Thoracic aorta (tissue), 2 donors: ENCODE measurements at regions not wholly inside any gene's neighbourhood (a gene's known extent, or its start where the extent isn't known, plus 50 kb on each side); places are given as distances from the start of the nearest gene placed in this dataset.

ENCODE experiments used
- ATAC-seq: fragments of 150-250 bp; one replicate; pipeline ENCODE4 v1.8.0; 2017; ENCODE audit warnings: low read depth; ENCODE audit not compliant: insufficient number of reproducible peaks, low FRiP score
- DNase-seq: peaks from one replicate; pipeline ENCODE4 v3.0.0-alpha.2; 2020; ENCODE audit warnings: low spot score
- H3K27ac ChIP-seq, 2 donors: fragments of 200-600 bp; sonication (generic); 1 replicate in 1 of 2; 2 replicates in 1 of 2; pipeline ENCODE4 v1.5.1; 2016; ENCODE audit warnings: mild to moderate bottlenecking in 2 of 2, moderate library complexity in 2 of 2
- H3K27me3 ChIP-seq: fragments of 200-600 bp; sonication (generic); replicated peaks from 2 replicates; pipeline ENCODE4 v1.6.0; 2016; ENCODE audit warnings: mild to moderate bottlenecking; ENCODE audit not compliant: insufficient read depth
- H3K36me3 ChIP-seq: fragments of 200-600 bp; sonication (generic); one replicate; pipeline ENCODE4 v1.5.1; 2016
- H3K4me1 ChIP-seq, 2 donors: fragments of 200-600 bp; sonication (generic); 1 replicate in 1 of 2; 2 replicates in 1 of 2; pipeline versions ENCODE4 v1.5.1 to v1.6.0; 2016; ENCODE audit warnings: low read depth in 2 of 2, mild to moderate bottlenecking in 1 of 2; ENCODE audit not compliant: control insufficient read depth in 1 of 2
- H3K4me3 ChIP-seq: fragments of 200-600 bp; sonication (generic); 2 replicates; pipeline ENCODE4 v1.5.1; 2016; ENCODE audit warnings: mild to moderate bottlenecking
- H3K9me3 ChIP-seq: fragments of 200-600 bp; sonication (generic); 2 replicates; pipeline ENCODE4 v1.5.1; 2016
- TF ChIP-seq, protein P1 (sequence below): fragments of 200-600 bp; sonication (generic); IDR thresholded peaks from one replicate; pipeline ENCODE4 v1.5.1; 2019; ENCODE audit warnings: antibody characterized with exemption

DNA sequence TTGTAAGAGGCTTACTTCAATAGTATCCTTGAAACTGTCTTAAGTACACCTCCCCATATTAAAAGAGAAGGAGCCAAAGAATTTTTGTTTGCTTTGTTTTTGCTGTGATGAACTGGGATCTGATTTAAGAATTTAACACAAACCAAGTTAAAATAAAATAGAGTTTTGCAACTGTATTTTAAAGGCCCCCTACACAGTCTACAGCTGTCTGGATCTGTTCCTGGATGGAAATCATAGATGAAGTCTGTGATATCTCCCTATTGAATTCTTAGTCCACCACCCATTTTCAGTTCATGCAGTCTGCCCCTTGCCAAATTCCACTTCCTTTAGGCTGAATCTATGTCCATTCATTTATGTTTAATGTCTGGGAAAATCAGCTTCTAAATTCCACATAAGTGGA is 169.8 kb upstream of the MEOX2 start:
- DNase-seq (no peak), ATAC-seq (no peak)
- H3K9me3 ChIP-seq, result no peaks in the 10 kb centered on the region
- H3K36me3 ChIP-seq, result no peaks in the 10 kb centered on the region
- TF ChIP-seq, protein P1, sequence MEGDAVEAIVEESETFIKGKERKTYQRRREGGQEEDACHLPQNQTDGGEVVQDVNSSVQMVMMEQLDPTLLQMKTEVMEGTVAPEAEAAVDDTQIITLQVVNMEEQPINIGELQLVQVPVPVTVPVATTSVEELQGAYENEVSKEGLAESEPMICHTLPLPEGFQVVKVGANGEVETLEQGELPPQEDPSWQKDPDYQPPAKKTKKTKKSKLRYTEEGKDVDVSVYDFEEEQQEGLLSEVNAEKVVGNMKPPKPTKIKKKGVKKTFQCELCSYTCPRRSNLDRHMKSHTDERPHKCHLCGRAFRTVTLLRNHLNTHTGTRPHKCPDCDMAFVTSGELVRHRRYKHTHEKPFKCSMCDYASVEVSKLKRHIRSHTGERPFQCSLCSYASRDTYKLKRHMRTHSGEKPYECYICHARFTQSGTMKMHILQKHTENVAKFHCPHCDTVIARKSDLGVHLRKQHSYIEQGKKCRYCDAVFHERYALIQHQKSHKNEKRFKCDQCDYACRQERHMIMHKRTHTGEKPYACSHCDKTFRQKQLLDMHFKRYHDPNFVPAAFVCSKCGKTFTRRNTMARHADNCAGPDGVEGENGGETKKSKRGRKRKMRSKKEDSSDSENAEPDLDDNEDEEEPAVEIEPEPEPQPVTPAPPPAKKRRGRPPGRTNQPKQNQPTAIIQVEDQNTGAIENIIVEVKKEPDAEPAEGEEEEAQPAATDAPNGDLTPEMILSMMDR, result no peak
- no peak overlapping the region for H3K27ac ChIP-seq
- peaks cover 17 to 41% of the 10 kb centered on the region in 2 donors for H3K4me1 ChIP-seq
- H3K27me3 ChIP-seq, result no peaks in the 10 kb centered on the region
- H3K4me3 ChIP-seq, result no peak overlapping the region

DNA sequence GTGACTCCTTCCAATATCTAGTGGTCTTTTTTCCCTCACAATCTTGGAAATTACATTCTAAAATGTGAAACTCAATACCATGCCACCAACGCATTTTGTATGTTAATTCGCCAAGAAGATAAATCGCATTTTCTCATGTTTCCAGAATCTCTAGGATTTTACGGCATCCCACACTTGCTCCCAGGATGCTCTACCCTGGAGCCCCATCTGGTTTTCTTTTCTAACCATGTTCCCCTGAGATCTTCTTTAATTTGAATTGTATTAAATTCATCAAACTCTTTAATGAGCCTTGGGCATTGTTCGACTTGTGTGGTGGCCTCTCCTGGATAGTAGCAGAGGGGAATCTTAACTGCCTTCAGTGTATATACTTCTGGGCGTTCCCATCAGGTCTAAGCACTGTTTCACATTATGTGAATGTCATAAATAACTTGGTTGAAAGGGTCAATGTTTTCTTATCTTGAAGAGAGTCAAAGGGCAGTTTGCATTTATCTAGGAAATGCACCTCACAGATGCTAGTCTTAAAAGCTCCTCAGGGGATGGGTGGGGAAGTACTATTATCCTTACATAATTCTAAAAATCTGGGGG is 169.1 kb upstream of the MEOX2 start:
- Histone ChIP-seq H3K4me3 (no peak overlapping the region), H3K4me1 (peaks cover 17 to 35% of the 10 kb centered on the region in 2 donors), H3K27ac (peak overlapping the region in 1 of 2 donors; percentile 62), H3K36me3 (no peaks in the 10 kb centered on the region), H3K9me3 (no peaks in the 10 kb centered on the region), H3K27me3 (no peaks in the 10 kb centered on the region)
- DNase-seq, result no peak
- TF ChIP-seq, protein P1, result no peak
- ATAC-seq, result no peak

DNA sequence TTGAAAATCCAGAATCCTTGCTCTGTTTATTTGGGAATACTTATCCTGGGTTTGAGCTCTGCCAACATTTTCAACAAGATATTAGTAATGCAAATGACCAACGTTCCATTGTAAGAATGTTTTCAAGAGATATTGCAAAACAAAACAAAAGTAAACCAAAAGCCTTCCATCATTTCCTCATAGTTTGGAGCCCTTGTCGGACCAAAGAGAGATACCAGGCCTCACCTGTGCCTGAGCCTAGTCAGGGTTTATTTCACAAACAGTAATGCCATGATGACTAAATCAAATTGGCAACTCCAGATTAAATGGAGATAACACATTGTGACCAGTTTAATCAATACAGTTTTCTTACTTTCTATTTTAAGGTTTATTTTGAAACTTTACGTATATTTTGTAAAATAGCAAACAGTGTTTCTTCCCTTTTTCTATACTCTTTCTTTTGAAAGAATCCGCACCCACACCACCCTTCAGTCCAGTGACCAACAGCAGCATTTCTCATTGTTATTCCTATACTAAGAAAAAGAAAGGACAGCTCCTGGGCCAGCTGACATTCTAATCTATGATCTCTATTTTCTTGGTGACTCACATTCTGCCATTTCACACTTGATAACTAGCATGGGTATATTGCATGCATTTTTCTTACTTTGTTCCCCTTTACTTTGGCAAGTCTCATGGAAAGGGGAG is 168.5 kb upstream of the MEOX2 start:
- TF ChIP-seq, protein P1, result no peak
- ATAC-seq (no peak), DNase-seq (no peak)
- no peaks in the 10 kb centered on the region for H3K36me3 ChIP-seq
- H3K4me3 ChIP-seq, result no peak overlapping the region
- H3K27ac ChIP-seq, result peak overlapping the region in 1 of 2 donors; percentile 62
- no peaks in the 10 kb centered on the region for H3K9me3 ChIP-seq
- H3K4me1 ChIP-seq, result peaks cover 17 to 35% of the 10 kb centered on the region in 2 donors
- no peaks in the 10 kb centered on the region for H3K27me3 ChIP-seq

DNA sequence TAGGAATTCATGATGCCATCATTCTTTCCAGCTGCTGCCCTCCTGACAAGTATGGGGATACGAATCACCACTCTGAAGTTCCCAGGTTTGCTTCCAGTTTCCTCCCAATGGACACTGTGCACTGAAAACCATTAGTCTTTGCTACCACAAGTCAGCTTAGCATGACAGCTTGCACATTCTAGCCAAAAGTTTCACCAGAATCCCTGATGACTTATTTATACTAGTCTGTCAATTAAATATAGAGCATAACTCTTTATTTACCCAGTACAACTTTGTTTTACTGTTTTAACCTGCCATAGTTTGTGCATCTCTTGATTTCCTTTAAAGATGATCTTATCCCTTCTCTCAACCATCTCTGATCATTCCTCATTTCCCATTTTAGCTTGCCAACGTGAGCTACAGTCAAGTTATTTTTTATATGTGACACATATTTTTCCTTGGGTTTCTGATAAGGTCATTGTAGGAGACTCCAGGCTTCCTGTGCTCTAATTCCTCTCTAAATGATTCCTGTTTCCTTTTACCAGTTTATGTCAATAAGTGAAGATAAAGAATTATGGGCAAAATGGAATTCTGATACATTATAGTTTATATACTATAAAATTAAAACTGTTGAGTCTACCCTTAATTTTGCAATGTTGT is 167.5 kb upstream of the MEOX2 start:
- Histone ChIP-seq H3K27me3 (no peaks in the 10 kb centered on the region), H3K4me3 (no peak overlapping the region), H3K27ac (peak overlapping the region; percentile 23 to 47), H3K4me1 (peaks cover 17 to 35% of the 10 kb centered on the region in 2 donors), H3K36me3 (no peaks in the 10 kb centered on the region), H3K9me3 (no peaks in the 10 kb centered on the region)
- DNase-seq (no peak), ATAC-seq (peak; percentile 36)
- TF ChIP-seq, protein P1, result no peak

DNA sequence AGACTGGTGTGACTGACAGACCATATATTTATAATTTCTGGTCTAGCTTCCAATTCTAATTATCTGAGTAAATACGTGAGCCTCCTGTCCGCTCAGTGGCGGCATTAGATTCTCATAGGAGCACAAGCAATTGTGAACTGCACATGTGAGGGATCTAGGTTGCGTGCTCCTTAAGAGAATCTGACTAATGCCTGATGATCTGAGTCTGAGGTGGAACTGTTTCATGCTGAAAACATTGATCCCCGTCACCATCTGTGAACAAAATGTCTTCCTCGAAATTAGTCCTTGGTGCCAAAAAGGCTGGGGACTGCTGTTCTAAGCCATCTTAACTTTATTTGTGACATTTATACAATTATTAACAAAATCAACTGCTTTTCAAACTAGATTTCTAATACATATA is 164.7 kb upstream of the MEOX2 start:
- TF ChIP-seq, protein P1, result no peak
- no peaks in the 10 kb centered on the region for H3K36me3 ChIP-seq
- DNase-seq (no peak), ATAC-seq (no peak)
- H3K27me3 ChIP-seq, result no peaks in the 10 kb centered on the region
- H3K4me3 ChIP-seq, result no peak overlapping the region
- no peaks in the 10 kb centered on the region for H3K9me3 ChIP-seq
- H3K27ac ChIP-seq, result no peak overlapping the region
- peaks cover 17 to 34% of the 10 kb centered on the region in 2 donors for H3K4me1 ChIP-seq
